Activated naive CD8-positive, alpha-beta T cell treated with anti-CD3 and anti-CD28 coated beads, Interleukin-2, amount 50 U/mL, for 24 hours (primary cell): ENCODE measurements at regions not wholly inside any gene's neighbourhood (a gene's known extent, or its start where the extent isn't known, plus 50 kb on each side); places are given as distances from the start of the nearest gene placed in this dataset.

Source experiments
- ATAC-seq: fragments of 150-1000 bp; cut with Tn5 transposase; one replicate; pipeline ENCODE4 v1.10.0; 2021
- DNase-seq: peaks from one replicate; pipeline ENCODE4 v3.0.0; 2021
- H3K27ac Mint-ChIP-seq: one replicate; pipeline ENCODE4 v1.8.0; 2021; ENCODE audit warnings: mild to moderate bottlenecking, mixed read lengths
- H3K27me3 Mint-ChIP-seq: one replicate; pipeline ENCODE4 v1.8.0; 2021; ENCODE audit warnings: mixed read lengths
- H3K36me3 Mint-ChIP-seq: one replicate; pipeline ENCODE4 v1.8.0; 2021; ENCODE audit warnings: low read depth, mixed read lengths
- H3K4me1 Mint-ChIP-seq: one replicate; pipeline ENCODE4 v1.8.0; 2021; ENCODE audit warnings: mixed read lengths
- H3K4me3 Mint-ChIP-seq: one replicate; pipeline ENCODE4 v1.8.0; 2021; ENCODE audit warnings: mild to moderate bottlenecking, moderate library complexity, mixed read lengths
- H3K9me3 Mint-ChIP-seq: one replicate; pipeline ENCODE4 v1.8.0; 2021; ENCODE audit warnings: mixed read lengths

DNA sequence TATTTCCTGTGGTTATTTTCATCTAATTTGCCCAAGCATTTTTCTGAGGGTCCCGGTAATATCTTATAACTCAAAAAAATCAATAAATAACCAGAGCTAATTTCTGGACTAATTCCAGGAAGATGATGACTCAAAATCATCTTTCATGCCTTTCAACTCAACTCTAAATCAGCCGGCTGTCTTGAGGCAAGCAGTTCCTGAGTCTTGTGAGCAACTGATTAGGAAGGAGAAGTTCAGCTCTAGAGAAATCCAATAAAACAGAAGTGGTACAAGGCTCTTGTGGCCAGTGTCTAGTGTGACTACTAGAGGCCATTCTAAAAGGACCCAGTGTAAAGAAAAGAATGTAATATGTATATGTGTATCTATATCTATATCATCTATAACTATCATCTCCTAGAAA lies 890.4 kb downstream of the TRIB2 start:
- DNase-seq (no peak), ATAC-seq (no peak)
- no peaks in the 10 kb centered on the region for H3K4me1 Mint-ChIP-seq
- H3K4me3 Mint-ChIP-seq = no peak overlapping the region
- no peak overlapping the region for H3K27ac Mint-ChIP-seq
- no peaks in the 10 kb centered on the region for H3K27me3 Mint-ChIP-seq
- H3K9me3 Mint-ChIP-seq = peaks cover 6% of the 10 kb centered on the region
- H3K36me3 Mint-ChIP-seq = no peaks in the 10 kb centered on the region

DNA sequence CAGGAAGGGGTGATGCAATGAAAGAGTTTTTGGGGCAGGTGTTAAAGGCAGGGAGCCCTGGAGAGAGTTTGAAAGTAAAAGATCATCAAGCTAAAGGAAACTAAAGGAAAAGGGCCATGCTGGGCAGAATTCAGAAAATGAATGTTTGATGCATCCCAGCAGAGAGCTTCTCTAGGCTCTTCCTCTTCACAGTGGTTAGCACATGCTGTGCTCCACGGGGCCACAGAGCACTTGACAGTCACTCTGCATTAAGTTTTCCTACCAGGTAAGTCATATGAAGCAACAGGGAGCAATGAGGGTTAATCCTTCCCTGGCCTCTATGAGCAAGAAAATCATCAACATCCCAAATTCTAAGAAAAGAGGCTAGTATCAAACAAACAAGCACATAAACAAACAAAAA lies 895.2 kb downstream of the TRIB2 start:
- H3K9me3 Mint-ChIP-seq = peaks cover 6% of the 10 kb centered on the region
- no peaks in the 10 kb centered on the region for H3K27me3 Mint-ChIP-seq
- H3K4me3 Mint-ChIP-seq = no peak overlapping the region
- ATAC-seq (no peak), DNase-seq (no peak)
- H3K27ac Mint-ChIP-seq = no peak overlapping the region
- no peaks in the 10 kb centered on the region for H3K4me1 Mint-ChIP-seq
- no peaks in the 10 kb centered on the region for H3K36me3 Mint-ChIP-seq

DNA sequence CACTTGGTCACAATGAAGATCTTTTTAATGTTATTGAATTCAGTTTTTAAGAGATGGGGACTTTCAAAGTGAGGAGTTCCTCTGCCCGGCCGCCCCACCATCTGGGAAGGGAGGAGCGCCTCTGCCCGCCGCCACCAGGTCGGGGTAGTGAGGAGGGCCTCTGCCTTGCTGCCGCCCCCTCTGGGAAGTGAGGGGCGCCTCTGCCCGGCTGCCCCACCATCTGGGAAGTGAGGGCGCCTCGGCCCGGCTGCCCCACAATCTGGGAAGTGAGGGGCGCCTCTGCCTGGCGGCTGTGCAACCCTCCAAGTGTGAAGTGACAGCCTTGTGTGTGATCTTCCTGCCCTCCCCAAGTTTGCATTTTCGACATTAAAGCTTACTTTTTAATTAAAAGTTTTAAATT lies 899.3 kb downstream of the TRIB2 start:
- Mint-ChIP-seq H3K4me3 (no peak overlapping the region), H3K27me3 (no peaks in the 10 kb centered on the region), H3K4me1 (no peaks in the 10 kb centered on the region), H3K9me3 (peaks cover 6% of the 10 kb centered on the region), H3K27ac (no peak overlapping the region), H3K36me3 (no peaks in the 10 kb centered on the region)
- ATAC-seq = no peak
- no peak for DNase-seq

DNA sequence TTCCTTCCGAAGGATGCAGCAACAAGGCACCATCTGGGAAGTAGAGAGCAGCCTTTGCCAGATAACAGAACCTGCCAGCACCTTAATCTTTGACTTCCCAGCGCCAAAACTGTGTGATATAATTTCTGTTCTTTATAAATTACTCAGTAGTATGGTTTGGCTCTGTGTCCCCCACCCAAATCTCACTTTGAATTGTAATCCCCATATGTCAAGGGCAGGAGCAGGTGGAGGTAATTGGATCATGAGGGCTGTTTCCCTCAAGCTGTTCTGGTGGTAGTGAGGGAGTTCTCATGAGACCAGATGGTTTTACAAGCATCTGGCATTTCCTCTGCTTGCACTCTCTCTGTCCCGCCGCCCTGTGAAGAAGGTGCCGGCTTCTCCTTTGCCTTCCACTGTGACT lies 899.9 kb downstream of the TRIB2 start:
- DNase-seq = no peak
- no peak for ATAC-seq
- no peak overlapping the region for H3K4me3 Mint-ChIP-seq
- H3K4me1 Mint-ChIP-seq = no peaks in the 10 kb centered on the region
- H3K27ac Mint-ChIP-seq = no peak overlapping the region
- H3K36me3 Mint-ChIP-seq = no peaks in the 10 kb centered on the region
- H3K27me3 Mint-ChIP-seq = no peaks in the 10 kb centered on the region
- peaks cover 9% of the 10 kb centered on the region for H3K9me3 Mint-ChIP-seq

DNA sequence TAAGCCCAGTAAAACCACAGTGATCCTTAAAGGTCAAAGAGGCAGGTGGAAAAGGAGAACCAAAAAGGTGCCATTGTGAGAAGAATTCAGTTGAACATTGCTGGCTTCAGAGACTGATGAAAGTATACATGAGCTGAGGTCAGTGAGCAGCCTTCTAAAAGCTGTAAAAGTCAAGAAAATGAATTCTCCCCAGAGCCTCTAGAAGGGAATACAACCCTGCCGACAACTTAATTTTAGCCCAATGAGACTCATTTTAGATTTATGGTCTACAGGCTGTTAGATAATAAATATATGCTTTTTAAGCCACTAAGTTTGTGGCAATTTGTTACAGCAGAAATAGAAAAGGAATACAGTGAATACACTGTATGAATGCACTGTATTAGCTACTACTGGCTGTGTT lies 911.4 kb downstream of the TRIB2 start:
- H3K27ac Mint-ChIP-seq = no peak overlapping the region

DNA sequence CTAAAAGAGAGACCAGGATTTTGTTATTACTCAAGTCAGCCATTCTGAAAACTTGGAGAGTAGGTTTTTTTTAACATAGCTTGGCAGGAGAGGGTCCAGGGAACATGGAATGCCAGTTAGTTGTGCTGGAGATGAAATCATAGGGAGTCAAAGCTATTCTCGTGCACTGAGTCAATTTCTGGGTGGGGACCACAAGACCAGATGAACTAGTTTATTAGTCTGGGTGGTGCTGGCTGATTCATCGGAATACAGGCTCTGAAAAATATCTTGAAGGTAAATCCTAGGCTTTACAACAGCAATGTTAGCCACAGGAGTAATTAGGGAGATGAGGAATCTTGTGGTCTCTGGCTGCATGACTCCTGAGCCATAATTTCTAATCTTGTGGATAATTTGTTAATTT lies 921.4 kb downstream of the TRIB2 start:
- ATAC-seq (no peak), DNase-seq (no peak)
- H3K27me3 Mint-ChIP-seq = no peaks in the 10 kb centered on the region
- peaks cover 3% of the 10 kb centered on the region for H3K9me3 Mint-ChIP-seq
- H3K36me3 Mint-ChIP-seq = no peaks in the 10 kb centered on the region
- no peaks in the 10 kb centered on the region for H3K4me1 Mint-ChIP-seq
- no peak overlapping the region for H3K27ac Mint-ChIP-seq
- no peak overlapping the region for H3K4me3 Mint-ChIP-seq

More for the DNA sequence above, 911.4 kb downstream of the TRIB2 start:
- Mint-ChIP-seq H3K9me3 (peaks cover 11% of the 10 kb centered on the region), H3K36me3 (no peaks in the 10 kb centered on the region), H3K4me3 (no peak overlapping the region), H3K4me1 (no peaks in the 10 kb centered on the region), H3K27me3 (no peaks in the 10 kb centered on the region)
- no peak for DNase-seq
- no peak for ATAC-seq

DNA sequence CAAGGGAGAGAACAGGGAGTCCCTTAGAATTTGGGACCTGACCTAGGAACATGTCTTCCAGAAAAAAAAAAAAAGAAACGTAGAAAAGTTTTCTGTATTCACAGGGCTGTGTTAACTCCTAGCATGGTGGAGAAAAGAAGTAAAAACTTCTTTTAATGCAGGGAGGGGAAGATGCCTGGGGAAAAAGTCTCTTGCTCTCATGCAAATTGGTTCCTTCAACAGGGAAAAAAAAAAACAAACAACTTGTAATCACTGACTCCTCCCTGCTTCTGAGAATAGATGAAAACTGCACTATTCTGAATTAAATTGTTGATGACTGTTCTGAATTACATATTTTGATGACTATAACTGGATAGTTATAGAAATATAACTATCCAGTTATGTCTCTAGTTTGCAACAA lies 933.2 kb downstream of the TRIB2 start:
- H3K27ac Mint-ChIP-seq = no peak overlapping the region
- H3K36me3 Mint-ChIP-seq = no peaks in the 10 kb centered on the region
- H3K9me3 Mint-ChIP-seq = peaks cover 28% of the 10 kb centered on the region
- DNase-seq (no peak), ATAC-seq (no peak)
- no peaks in the 10 kb centered on the region for H3K4me1 Mint-ChIP-seq
- H3K27me3 Mint-ChIP-seq = no peaks in the 10 kb centered on the region
- H3K4me3 Mint-ChIP-seq = no peak overlapping the region

DNA sequence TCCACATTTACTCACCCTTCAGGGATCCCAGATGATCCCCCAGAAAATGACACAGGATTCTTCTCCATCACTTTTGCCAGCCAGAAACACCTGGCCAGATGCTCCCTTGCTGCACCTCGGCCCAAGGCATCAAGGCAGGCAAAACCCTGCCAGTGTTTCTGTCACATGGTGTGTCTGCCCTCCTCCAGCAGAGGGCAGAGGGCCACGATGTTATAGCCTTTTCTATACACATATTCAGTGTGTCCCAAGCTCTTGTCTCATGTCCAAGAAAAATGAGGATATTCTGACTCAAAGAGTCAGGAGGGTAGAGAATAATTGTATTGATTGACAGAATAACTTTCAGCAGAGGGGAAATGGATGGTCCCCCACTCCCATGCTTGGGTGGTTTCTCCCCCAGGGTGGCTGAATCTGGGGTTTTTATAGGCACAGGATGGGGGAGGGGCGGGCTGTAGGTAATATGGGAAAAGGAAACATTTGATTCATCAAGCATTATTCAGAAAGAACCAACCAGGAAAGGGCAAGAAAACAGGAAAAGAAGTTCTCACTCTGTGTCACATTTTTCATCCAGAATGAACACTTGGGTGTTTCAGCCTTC lies 933.9 kb downstream of the TRIB2 start:
- no peaks in the 10 kb centered on the region for H3K4me1 Mint-ChIP-seq
- H3K27me3 Mint-ChIP-seq = no peaks in the 10 kb centered on the region
- H3K4me3 Mint-ChIP-seq = no peak overlapping the region
- H3K9me3 Mint-ChIP-seq = peaks cover 27% of the 10 kb centered on the region
- H3K27ac Mint-ChIP-seq = no peak overlapping the region
- no peak for DNase-seq
- no peak for ATAC-seq
- H3K36me3 Mint-ChIP-seq = no peaks in the 10 kb centered on the region

DNA sequence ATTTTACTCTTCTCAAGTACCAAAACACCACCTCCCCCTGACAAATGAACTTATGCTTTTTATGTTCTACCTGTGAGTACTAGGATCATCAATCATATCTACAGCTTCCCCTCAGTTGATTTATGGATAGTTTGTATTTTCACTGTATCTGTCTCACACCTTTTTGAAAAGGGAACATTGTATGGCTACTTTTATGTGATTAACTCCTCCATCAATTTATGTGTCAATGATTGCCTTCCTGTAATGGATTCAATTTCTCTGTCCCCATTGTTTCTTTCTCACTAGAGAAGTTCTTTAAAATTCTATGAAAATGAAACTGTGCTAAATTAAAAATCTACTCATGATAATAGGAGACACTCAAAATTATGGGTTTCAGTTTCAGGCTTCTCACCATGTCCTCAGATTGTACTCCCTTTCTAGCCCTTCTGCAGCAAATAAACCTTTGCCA lies 935.0 kb downstream of the TRIB2 start:
- H3K4me3 Mint-ChIP-seq = no peak overlapping the region
- H3K9me3 Mint-ChIP-seq = peaks cover 23% of the 10 kb centered on the region
- DNase-seq (no peak), ATAC-seq (no peak)
- H3K27ac Mint-ChIP-seq = no peak overlapping the region
- H3K27me3 Mint-ChIP-seq = no peaks in the 10 kb centered on the region
- H3K4me1 Mint-ChIP-seq = no peaks in the 10 kb centered on the region
- H3K36me3 Mint-ChIP-seq = no peaks in the 10 kb centered on the region

DNA sequence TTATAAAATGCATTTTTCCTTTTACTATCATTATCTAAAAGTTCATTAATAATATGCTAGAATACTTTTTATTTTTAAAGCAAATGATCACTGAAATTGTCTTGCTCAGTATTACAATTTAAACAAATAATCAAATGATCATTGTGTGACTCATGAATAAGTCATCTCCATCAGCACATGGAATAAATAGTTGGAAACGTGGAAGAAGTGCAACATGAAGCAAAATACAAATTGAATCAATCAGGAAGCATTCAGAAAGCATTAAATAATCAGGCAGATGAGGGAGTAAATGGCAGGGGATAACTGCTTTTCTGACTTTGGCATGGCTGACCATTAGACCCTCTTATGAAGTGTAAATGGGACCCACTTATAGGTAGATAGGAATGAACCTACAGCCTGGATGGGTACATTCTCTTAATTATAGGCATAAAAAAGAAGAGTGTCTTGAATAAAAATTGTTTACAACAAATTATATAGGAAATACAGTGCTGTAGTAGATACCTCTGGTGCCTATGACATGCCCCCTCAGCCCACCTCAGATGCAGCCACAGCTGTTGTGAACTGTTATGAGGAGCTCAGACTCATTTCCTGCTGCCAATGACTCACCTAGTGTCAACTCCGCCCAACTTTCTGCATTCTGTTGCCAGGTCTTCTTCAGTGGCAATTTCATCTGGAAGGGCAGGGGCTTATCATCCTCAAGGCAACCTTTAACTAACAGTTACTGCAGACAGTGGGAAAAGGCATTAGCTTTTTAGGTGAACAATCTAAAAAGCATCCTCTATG lies 936.0 kb downstream of the TRIB2 start:
- H3K4me3 Mint-ChIP-seq = no peak overlapping the region
- no peaks in the 10 kb centered on the region for H3K4me1 Mint-ChIP-seq
- no peaks in the 10 kb centered on the region for H3K36me3 Mint-ChIP-seq
- H3K27me3 Mint-ChIP-seq = no peaks in the 10 kb centered on the region
- ATAC-seq = peak; percentile 61
- H3K9me3 Mint-ChIP-seq = peaks cover 23% of the 10 kb centered on the region
- H3K27ac Mint-ChIP-seq = no peak overlapping the region
- DNase-seq = no peak

DNA sequence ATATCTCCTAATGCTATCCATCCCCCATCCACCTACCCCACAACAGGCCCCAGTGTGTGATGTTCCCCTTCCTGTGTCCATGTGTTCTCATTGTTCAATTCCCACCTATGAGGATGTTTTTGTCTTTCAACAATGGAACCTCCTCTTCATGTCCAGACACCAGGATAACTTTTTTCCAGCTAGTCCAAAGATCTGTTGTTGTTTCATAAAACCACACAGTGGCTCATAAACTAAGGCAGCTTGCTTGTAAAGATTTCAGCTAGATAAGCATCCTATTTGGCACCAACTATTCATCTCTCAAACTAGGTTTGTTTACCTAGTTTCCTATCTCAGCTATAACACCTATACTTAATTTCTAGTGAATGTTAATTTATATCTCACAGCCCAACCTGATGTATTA lies 937.7 kb downstream of the TRIB2 start:
- peaks cover 26% of the 10 kb centered on the region for H3K9me3 Mint-ChIP-seq
- no peaks in the 10 kb centered on the region for H3K36me3 Mint-ChIP-seq
- no peaks in the 10 kb centered on the region for H3K27me3 Mint-ChIP-seq
- DNase-seq (no peak), ATAC-seq (no peak)
- no peak overlapping the region for H3K4me3 Mint-ChIP-seq
- H3K4me1 Mint-ChIP-seq = no peaks in the 10 kb centered on the region
- no peak overlapping the region for H3K27ac Mint-ChIP-seq

DNA sequence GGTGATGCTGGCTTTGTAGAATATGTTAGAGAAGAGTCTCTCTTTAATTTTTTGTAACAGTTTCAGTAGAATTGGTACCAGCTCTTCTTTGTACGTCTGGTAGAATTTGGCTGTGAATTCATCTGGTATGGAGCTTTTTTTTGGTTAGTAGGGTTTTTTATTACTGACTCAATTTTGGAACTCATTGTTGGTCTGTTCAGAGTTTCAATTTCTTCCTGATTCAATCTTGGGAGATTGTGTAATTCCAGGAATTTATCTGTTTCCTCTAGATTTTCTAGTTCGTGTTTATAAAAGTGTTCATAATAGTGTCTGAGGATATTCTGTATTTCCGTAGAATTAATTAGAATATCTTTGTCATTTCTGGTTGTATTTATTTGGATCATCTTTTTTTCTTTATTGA lies 943.5 kb downstream of the TRIB2 start:
- ATAC-seq (no peak), DNase-seq (no peak)
- Mint-ChIP-seq H3K27ac (no peak overlapping the region), H3K4me3 (no peak overlapping the region), H3K9me3 (peaks cover 13% of the 10 kb centered on the region), H3K36me3 (no peaks in the 10 kb centered on the region), H3K27me3 (no peaks in the 10 kb centered on the region), H3K4me1 (no peaks in the 10 kb centered on the region)

DNA sequence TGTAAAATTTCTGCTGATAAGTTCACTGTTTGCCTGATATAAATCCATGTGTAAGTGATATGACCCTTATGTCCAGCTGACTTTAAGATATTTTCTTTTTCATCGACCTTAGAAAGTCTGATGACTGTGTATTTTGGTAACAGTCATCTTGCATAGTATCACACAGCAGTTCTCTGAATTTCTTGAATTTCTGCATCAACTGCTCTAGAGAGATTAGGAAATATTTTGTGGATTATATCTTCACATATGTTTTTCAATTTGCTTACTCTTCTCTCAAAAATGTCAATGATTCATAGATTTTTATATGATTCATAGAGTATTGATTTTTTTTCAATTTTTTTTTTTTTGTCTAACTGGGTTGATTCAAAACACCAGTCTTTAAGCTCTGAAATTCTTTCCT lies 945.3 kb downstream of the TRIB2 start:
- Mint-ChIP-seq H3K4me3 (no peak overlapping the region), H3K27ac (no peak overlapping the region), H3K4me1 (no peaks in the 10 kb centered on the region), H3K27me3 (no peaks in the 10 kb centered on the region), H3K9me3 (peaks cover 18% of the 10 kb centered on the region), H3K36me3 (no peaks in the 10 kb centered on the region)
- ATAC-seq (no peak), DNase-seq (no peak)

DNA sequence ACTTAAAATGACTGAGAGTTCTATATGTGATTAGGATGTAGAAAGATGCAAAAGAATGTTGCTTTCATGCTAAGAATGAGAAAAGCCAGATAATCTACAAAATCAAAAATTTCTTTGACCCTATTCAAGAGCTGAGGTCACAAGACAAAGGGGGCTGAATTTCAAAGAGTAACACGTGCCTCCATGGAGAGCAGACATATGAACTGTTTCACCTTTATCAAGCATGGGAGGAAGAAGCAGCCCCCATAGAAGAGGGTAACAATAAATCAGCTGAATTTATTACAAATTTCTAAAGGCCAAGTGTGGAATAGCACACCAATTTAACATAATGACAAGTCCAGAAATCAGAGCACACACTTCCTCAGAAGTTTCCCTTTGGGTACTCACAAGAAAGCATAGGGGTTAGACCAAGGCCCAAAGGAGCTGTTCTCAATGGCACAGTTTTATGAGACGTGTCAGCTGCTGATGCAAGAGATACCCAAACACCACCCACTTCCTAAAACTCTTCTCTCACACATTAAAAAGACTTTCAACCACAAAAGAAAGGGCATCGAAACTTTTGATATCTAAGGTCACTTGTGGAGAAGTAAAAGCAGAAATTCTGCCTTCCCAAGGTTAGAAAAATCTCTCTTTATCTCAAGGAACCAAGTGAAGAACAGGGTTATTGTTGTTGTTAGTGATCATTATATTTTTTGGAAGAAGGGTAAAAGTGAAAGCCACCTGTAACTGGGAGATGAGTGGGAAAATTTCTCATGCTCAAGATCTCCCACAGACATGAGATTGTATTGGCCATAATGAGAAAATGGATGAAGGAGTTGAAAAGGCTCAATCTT lies 950.1 kb downstream of the TRIB2 start:
- Mint-ChIP-seq H3K9me3 (peaks cover 12% of the 10 kb centered on the region), H3K27me3 (no peaks in the 10 kb centered on the region), H3K27ac (no peak overlapping the region), H3K4me1 (no peaks in the 10 kb centered on the region), H3K36me3 (no peaks in the 10 kb centered on the region), H3K4me3 (no peak overlapping the region)
- no peak for ATAC-seq
- DNase-seq = no peak

DNA sequence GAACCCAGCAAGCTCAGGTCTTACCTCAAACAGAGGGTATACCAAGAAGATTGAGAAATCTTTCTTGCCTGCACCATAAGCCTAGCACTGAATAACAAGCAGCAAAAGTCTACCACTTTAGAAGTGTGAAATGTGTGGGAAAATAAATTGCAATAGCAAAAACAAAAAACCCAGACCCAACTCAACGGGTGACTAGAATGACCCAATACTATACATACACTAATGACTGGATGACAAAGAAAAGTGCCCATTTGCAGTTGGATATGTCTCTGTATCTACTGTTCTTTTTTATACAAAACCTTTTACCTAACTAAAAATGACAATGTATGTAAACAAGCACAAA lies 950.6 kb downstream of the TRIB2 start:
- H3K4me1 Mint-ChIP-seq = no peaks in the 10 kb centered on the region
- H3K27me3 Mint-ChIP-seq = no peaks in the 10 kb centered on the region
- no peak overlapping the region for H3K27ac Mint-ChIP-seq
- H3K36me3 Mint-ChIP-seq = no peaks in the 10 kb centered on the region
- DNase-seq = no peak
- no peak overlapping the region for H3K4me3 Mint-ChIP-seq
- no peak for ATAC-seq
- peaks cover 9% of the 10 kb centered on the region for H3K9me3 Mint-ChIP-seq
